Kidney (tissue), 13 donors: ENCODE measurements at regions not wholly inside any gene's neighbourhood (a gene's known extent, or its start where the extent isn't known, plus 50 kb on each side); places are given as distances from the start of the nearest gene placed in this dataset.

Source experiments
- DNase-seq, 5 donors: peaks; one replicate each; pipeline ENCODE4 v3.0.0-alpha.2; 2013 to 2020
- FAIRE-seq: peaks from 2 replicates; lab custom pipeline; 2012; peaks lifted over from hg19 to GRCh38; lab: Jason Lieb, UNC
- H3K27ac ChIP-seq, 2 donors: one replicate each; pipeline ENCODE4 v1.7.0; 2013; ENCODE audit warnings: low read depth in 2 of 2, low read length in 2 of 2, inconsistent platforms in 1 of 2
- H3K27me3 ChIP-seq: one replicate; pipeline ENCODE4 v1.7.1; 2013; ENCODE audit warnings: low read length, inconsistent platforms; ENCODE audit not compliant: control insufficient read depth, insufficient read depth
- H3K36me3 ChIP-seq, 3 donors: one replicate each; pipeline versions ENCODE4 v1.7.0 to v1.7.1; 2013; ENCODE audit warnings: low read length in 3 of 3, control low read depth in 1 of 3, inconsistent platforms in 1 of 3; ENCODE audit not compliant: insufficient read depth in 3 of 3, control insufficient read depth in 2 of 3
- H3K4me1 ChIP-seq, 3 donors: one replicate each; pipeline versions ENCODE4 v1.7.0 to v1.7.1; 2013; ENCODE audit warnings: low read length in 3 of 3, inconsistent platforms in 1 of 3, low read depth in 1 of 3; ENCODE audit not compliant: control insufficient read depth in 2 of 3, insufficient read depth in 2 of 3
- H3K4me3 ChIP-seq, 3 donors: one replicate each; pipeline versions ENCODE4 v1.7.0 to v1.8.1; 2013; ENCODE audit warnings: low read length in 3 of 3, control low read depth in 1 of 3, inconsistent platforms in 1 of 3
- H3K9ac ChIP-seq, 3 donors: one replicate each; pipeline versions ENCODE4 v1.7.0 to v1.7.1; 2013; ENCODE audit warnings: low read length in 3 of 3, control low read depth in 1 of 3, inconsistent platforms in 1 of 3
- H3K9me3 ChIP-seq, 3 donors: one replicate each; pipeline versions ENCODE4 v1.7.0 to v1.7.1; 2013; ENCODE audit warnings: low read length in 3 of 3, control low read depth in 1 of 3, inconsistent platforms in 1 of 3; ENCODE audit not compliant: control insufficient read depth in 2 of 3, insufficient read depth in 1 of 3
- intact Hi-C: fragments of 100-400 bp; cut with DNase I; formaldehyde crosslinking; loops from one replicate; pipeline ENCODE4 v1.11.1; 2022
- TF ChIP-seq, protein P1 (sequence below): IDR thresholded peaks from 3 replicates; pipeline ENCODE4 v1.5.1; 2012; ENCODE audit warnings: mild to moderate bottlenecking, moderate library complexity, borderline replicate concordance; ENCODE audit not compliant: insufficient read depth; ENCODE audit errors: extremely low read depth
- donor health status: control.
- donor health status: control.
- donor health status: control.
- donor health status: control.
- donor health status: control.
- donor health status: DM: yes; HTN: yes; CAD: no.
- donor health status: Normal renal cell carcinoma (clear cell type).

DNA sequence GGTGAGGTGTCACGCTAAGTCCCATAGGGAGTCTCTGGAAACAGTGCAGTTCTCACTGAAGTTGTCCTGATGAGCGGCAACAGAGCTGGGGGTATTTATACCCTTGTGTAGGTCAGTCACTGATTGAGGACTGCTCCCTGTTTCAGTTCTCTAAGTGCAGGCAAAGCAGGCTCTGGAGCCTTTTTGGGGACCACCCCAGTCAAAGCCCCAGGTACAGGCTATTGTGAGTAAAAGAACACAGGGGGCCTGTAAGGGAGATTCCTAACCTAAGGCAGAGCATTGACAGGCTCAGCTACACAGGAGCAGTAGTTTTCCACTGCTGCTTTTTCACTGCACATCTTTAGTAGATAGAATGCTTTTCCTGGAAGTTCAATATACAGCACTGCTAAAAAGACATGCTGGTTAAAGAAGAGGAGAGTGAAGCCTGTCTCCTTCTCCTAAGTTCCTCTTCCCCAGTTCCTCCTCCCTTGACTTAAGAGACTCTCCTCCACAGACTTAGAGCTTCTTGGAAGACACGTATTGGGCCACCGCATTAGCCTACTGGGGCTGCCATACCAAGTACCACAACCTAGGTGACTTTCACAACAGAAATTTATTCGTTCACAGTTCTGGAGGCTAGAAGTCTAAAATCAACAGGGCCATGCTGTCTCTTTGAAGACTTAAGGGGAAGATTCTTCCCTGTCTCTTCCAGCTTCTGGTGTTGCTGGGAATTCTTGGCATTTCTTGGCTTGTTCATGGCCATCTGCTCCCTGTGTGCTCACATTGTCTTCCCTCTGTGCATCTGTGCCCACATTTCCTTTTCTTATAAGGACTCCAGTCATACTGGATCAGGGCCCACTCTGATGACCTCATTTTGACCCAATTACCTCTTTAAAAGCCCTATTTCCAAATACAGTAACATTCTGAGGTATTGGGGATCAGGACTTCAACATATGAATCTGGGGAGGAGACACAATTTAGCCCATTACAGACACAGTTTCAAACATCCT, 221.0 kb downstream of the ESM1 start:
- intact Hi-C loops = no loop called here
- Histone ChIP-seq H3K4me1 (no peaks in the 10 kb centered on the region), H3K27ac (no peak overlapping the region), H3K9ac (no peak overlapping the region), H3K27me3 (no peaks in the 10 kb centered on the region), H3K36me3 (no peaks in the 10 kb centered on the region), H3K9me3 (no peaks in the 10 kb centered on the region), H3K4me3 (no peak overlapping the region)
- DNase-seq (no peak), FAIRE-seq (no peak)
- TF ChIP-seq, protein P1, sequence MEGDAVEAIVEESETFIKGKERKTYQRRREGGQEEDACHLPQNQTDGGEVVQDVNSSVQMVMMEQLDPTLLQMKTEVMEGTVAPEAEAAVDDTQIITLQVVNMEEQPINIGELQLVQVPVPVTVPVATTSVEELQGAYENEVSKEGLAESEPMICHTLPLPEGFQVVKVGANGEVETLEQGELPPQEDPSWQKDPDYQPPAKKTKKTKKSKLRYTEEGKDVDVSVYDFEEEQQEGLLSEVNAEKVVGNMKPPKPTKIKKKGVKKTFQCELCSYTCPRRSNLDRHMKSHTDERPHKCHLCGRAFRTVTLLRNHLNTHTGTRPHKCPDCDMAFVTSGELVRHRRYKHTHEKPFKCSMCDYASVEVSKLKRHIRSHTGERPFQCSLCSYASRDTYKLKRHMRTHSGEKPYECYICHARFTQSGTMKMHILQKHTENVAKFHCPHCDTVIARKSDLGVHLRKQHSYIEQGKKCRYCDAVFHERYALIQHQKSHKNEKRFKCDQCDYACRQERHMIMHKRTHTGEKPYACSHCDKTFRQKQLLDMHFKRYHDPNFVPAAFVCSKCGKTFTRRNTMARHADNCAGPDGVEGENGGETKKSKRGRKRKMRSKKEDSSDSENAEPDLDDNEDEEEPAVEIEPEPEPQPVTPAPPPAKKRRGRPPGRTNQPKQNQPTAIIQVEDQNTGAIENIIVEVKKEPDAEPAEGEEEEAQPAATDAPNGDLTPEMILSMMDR = no peak

DNA sequence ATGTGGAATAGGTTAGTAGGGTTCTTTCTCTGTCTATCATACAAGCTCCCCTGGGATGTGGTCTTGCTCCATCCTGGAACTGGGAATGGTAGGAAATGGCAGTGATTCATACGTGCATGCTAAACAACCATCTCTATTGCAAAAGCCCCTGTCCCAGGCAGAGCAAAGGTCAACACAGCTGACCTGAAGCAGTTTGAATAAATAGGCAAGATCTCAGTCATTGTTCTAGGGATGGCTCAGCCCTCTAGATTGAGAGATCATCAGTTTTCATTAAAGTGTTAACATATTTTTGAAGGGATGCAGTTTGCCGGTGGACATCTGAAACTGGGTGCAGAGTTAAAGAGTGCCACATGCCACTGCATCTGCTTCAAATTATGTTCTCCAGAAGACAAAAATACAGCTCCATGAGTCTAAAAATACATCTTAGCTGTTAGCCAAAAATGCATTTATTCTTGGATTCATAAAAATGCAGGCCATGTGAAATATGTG, 224.1 kb downstream of the ESM1 start:
- H3K36me3 ChIP-seq = no peaks in the 10 kb centered on the region
- no peaks in the 10 kb centered on the region for H3K4me1 ChIP-seq
- no peak overlapping the region for H3K27ac ChIP-seq
- TF ChIP-seq, protein P1 = no peak
- H3K27me3 ChIP-seq = no peaks in the 10 kb centered on the region
- no peaks in the 10 kb centered on the region for H3K9me3 ChIP-seq
- intact Hi-C loops = no loop called here
- peak in 1 of 5 donors; percentile 73 for DNase-seq
- no peak overlapping the region for H3K9ac ChIP-seq
- H3K4me3 ChIP-seq = no peak overlapping the region
- no peak for FAIRE-seq

DNA sequence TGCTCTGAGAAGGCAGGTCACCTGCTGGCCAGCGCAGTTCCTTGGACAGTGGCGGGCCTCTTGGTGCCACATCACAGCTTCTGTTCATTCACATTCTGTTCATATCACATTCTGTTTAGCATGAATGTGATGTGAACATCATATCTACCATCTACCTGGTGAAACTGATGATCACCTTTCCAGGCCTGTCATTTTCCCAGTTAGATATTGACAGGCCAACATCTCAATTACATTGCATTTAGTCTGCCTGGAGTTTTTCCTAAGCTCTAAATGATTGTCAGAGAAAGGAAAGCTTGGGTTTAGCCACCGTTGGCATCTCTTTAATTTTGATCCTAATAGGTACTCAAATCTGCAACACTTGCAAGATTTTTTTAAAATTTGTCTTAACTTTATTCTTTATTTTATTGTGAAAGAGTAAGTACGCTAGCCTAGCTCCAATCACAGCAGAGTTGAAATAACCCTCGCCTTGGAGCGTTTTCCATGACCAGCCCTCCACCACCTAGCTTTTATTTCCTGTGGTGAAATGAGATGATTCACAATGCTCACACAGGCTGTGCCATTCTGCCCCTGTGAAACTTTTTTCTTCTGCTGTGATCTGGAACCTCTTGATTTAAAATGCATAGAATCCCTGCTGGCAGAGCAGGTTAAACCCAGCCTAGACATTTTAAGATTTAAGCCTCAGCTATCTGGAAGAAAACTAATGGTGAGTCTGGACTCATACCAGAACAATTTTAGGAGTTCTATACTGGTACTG, 225.0 kb downstream of the ESM1 start:
- Histone ChIP-seq H3K4me3 (no peak overlapping the region), H3K9ac (no peak overlapping the region), H3K4me1 (no peaks in the 10 kb centered on the region), H3K36me3 (no peaks in the 10 kb centered on the region), H3K9me3 (no peaks in the 10 kb centered on the region), H3K27me3 (no peaks in the 10 kb centered on the region), H3K27ac (no peak overlapping the region)
- FAIRE-seq (no peak), DNase-seq (no peak)
- TF ChIP-seq, protein P1 = no peak
- intact Hi-C loops = no loop called here
